ENCODE measurements at regions not wholly inside any gene's neighbourhood (a gene's known extent, or its start where the extent isn't known, plus 50 kb on each side); places are given as distances from the start of the nearest gene placed in this dataset.

GRCh38 chr16:79765431-79765830, 164.9 kb upstream of the MAF start:
- Mint-ChIP-seq H3K27me3 (ENCODE audit: low read depth in 3 of 3) (peaks cover 2 to 9% (median 4%) of the 10 kb centered on the region in 3 donors), H3K9me3 (no peaks in the 10 kb centered on the region), H3K4me3 (no peak overlapping the region), H3K4me1 (peaks cover 9 to 11% of the 10 kb centered on the region in 2 donors), H3K27ac (no peak overlapping the region), H3K36me3 (no peaks in the 10 kb centered on the region)
- no peak for DNase-seq

- Mint-ChIP-seq H3K4me1 (peaks cover 2 to 3% of the 10 kb centered on the region in 2 donors), H3K36me3 (no peaks in the 10 kb centered on the region), H3K4me3 (no peak overlapping the region), H3K27me3 (ENCODE audit: low read depth in 3 of 3) (peaks cover 0 to 3% (median 2%) of the 10 kb centered on the region in 3 donors), H3K9me3 (no peaks in the 10 kb centered on the region), H3K27ac (no peak overlapping the region)
- no peak for DNase-seq
Measured at GRCh38 chr16:79764415-79765110, 164.0 kb upstream of the MAF start.

- Mint-ChIP-seq H3K27me3 (ENCODE audit: low read depth in 3 of 3) (peaks cover 0 to 2% (median 0%) of the 10 kb centered on the region in 3 donors), H3K4me1 (no peaks in the 10 kb centered on the region), H3K4me3 (no peak overlapping the region), H3K36me3 (no peaks in the 10 kb centered on the region), H3K9me3 (no peaks in the 10 kb centered on the region), H3K27ac (no peak overlapping the region)
- no peak for DNase-seq
Measured at GRCh38 chr16:79762217-79762616, 161.7 kb upstream of the MAF start.

GRCh38 chr16:79758615-79759346, 158.2 kb upstream of the MAF start:
- H3K4me3 Mint-ChIP-seq, result no peak overlapping the region

GRCh38 chr16:79757968-79758367, 157.4 kb upstream of the MAF start:
- H3K9me3 Mint-ChIP-seq, result no peaks in the 10 kb centered on the region
- H3K4me3 Mint-ChIP-seq, result no peak overlapping the region
- H3K36me3 Mint-ChIP-seq, result peaks cover 0 to 4% (median 0%) of the 10 kb centered on the region in 3 donors
- no peak for DNase-seq
- H3K27me3 Mint-ChIP-seq (ENCODE audit: low read depth in 3 of 3), result peaks cover 0 to 6% (median 5%) of the 10 kb centered on the region in 3 donors
- H3K4me1 Mint-ChIP-seq, result peaks cover 6 to 10% of the 10 kb centered on the region in 2 donors
- no peak overlapping the region for H3K27ac Mint-ChIP-seq

More at GRCh38 chr16:79758615-79759346, 158.2 kb upstream of the MAF start:
- H3K27ac Mint-ChIP-seq, result no peak overlapping the region
- H3K36me3 Mint-ChIP-seq, result peaks cover 0 to 4% (median 0%) of the 10 kb centered on the region in 3 donors
- peaks cover 6 to 10% of the 10 kb centered on the region in 2 donors for H3K4me1 Mint-ChIP-seq
- peaks cover 0 to 4% (median 3%) of the 10 kb centered on the region in 3 donors for H3K27me3 Mint-ChIP-seq (ENCODE audit: low read depth in 3 of 3)
- no peak for DNase-seq
- H3K9me3 Mint-ChIP-seq, result no peaks in the 10 kb centered on the region

GRCh38 chr16:79757163-79757562, 156.6 kb upstream of the MAF start:
- Mint-ChIP-seq H3K36me3 (peaks cover 0 to 4% (median 0%) of the 10 kb centered on the region in 3 donors), H3K27ac (no peak overlapping the region), H3K9me3 (no peaks in the 10 kb centered on the region), H3K27me3 (ENCODE audit: low read depth in 3 of 3) (peaks cover 0 to 6% (median 6%) of the 10 kb centered on the region in 3 donors), H3K4me3 (no peak overlapping the region), H3K4me1 (peaks cover 6 to 10% of the 10 kb centered on the region in 2 donors)
- no peak for DNase-seq

- H3K27me3 Mint-ChIP-seq (ENCODE audit: low read depth in 3 of 3), result peaks cover 0 to 10% (median 8%) of the 10 kb centered on the region in 3 donors
- no peak for DNase-seq
- no peak overlapping the region for H3K27ac Mint-ChIP-seq
- peaks cover 0 to 4% (median 0%) of the 10 kb centered on the region in 3 donors for H3K36me3 Mint-ChIP-seq
- no peaks in the 10 kb centered on the region for H3K9me3 Mint-ChIP-seq
- H3K4me1 Mint-ChIP-seq, result peaks cover 6 to 10% of the 10 kb centered on the region in 2 donors
- H3K4me3 Mint-ChIP-seq, result no peak overlapping the region
Measured at GRCh38 chr16:79756571-79756970, 156.0 kb upstream of the MAF start.

GRCh38 chr16:79754501-79754900, 154.0 kb upstream of the MAF start:
- no peaks in the 10 kb centered on the region for H3K9me3 Mint-ChIP-seq
- no peak overlapping the region for H3K27ac Mint-ChIP-seq
- H3K4me1 Mint-ChIP-seq, result peaks cover 6 to 10% of the 10 kb centered on the region in 2 donors
- peaks cover 0 to 4% (median 0%) of the 10 kb centered on the region in 3 donors for H3K36me3 Mint-ChIP-seq
- peaks cover 0 to 11% (median 8%) of the 10 kb centered on the region in 3 donors for H3K27me3 Mint-ChIP-seq (ENCODE audit: low read depth in 3 of 3)
- DNase-seq, result no peak
- H3K4me3 Mint-ChIP-seq, result no peak overlapping the region

GRCh38 chr16:79754081-79754480, 153.5 kb upstream of the MAF start:
- no peak for DNase-seq
- peaks cover 6 to 10% of the 10 kb centered on the region in 2 donors for H3K4me1 Mint-ChIP-seq
- H3K9me3 Mint-ChIP-seq, result no peaks in the 10 kb centered on the region
- no peak overlapping the region for H3K27ac Mint-ChIP-seq
- peaks cover 2 to 11% (median 11%) of the 10 kb centered on the region in 3 donors for H3K27me3 Mint-ChIP-seq (ENCODE audit: low read depth in 3 of 3)
- peaks cover 0 to 7% (median 0%) of the 10 kb centered on the region in 3 donors for H3K36me3 Mint-ChIP-seq
- H3K4me3 Mint-ChIP-seq, result no peak overlapping the region

- H3K9me3 Mint-ChIP-seq, result no peaks in the 10 kb centered on the region
- no peak for DNase-seq
- peaks cover 2 to 13% (median 11%) of the 10 kb centered on the region in 3 donors for H3K27me3 Mint-ChIP-seq (ENCODE audit: low read depth in 3 of 3)
- peaks cover 0 to 7% (median 0%) of the 10 kb centered on the region in 3 donors for H3K36me3 Mint-ChIP-seq
- no peak overlapping the region for H3K4me3 Mint-ChIP-seq
- peaks cover 6 to 10% of the 10 kb centered on the region in 2 donors for H3K4me1 Mint-ChIP-seq
- no peak overlapping the region for H3K27ac Mint-ChIP-seq
Measured at GRCh38 chr16:79753286-79753685, 152.7 kb upstream of the MAF start.

GRCh38 chr16:79752396-79752795, 151.9 kb upstream of the MAF start:
- peaks cover 0 to 7% (median 0%) of the 10 kb centered on the region in 3 donors for H3K36me3 Mint-ChIP-seq
- no peak overlapping the region for H3K27ac Mint-ChIP-seq
- peaks cover 6 to 10% of the 10 kb centered on the region in 2 donors for H3K4me1 Mint-ChIP-seq
- H3K4me3 Mint-ChIP-seq, result no peak overlapping the region
- H3K27me3 Mint-ChIP-seq (ENCODE audit: low read depth in 3 of 3), result peaks cover 2 to 13% (median 11%) of the 10 kb centered on the region in 3 donors
- no peak for DNase-seq
- no peaks in the 10 kb centered on the region for H3K9me3 Mint-ChIP-seq

- Mint-ChIP-seq H3K9me3 (no peaks in the 10 kb centered on the region), H3K27me3 (ENCODE audit: low read depth in 3 of 3) (peaks cover 2 to 15% (median 13%) of the 10 kb centered on the region in 3 donors), H3K4me1 (peaks cover 6 to 10% of the 10 kb centered on the region in 2 donors), H3K36me3 (peaks cover 0 to 7% (median 0%) of the 10 kb centered on the region in 3 donors), H3K4me3 (no peak overlapping the region), H3K27ac (no peak overlapping the region)
- no peak for DNase-seq
Measured at GRCh38 chr16:79751471-79752184, 151.1 kb upstream of the MAF start.

- no peak overlapping the region for H3K4me3 Mint-ChIP-seq
- no peak for DNase-seq
- peaks cover 0 to 7% (median 0%) of the 10 kb centered on the region in 3 donors for H3K36me3 Mint-ChIP-seq
- peaks cover 4 to 15% (median 12%) of the 10 kb centered on the region in 3 donors for H3K27me3 Mint-ChIP-seq (ENCODE audit: low read depth in 3 of 3)
- H3K4me1 Mint-ChIP-seq, result peaks cover 6 to 9% of the 10 kb centered on the region in 2 donors
- no peak overlapping the region for H3K27ac Mint-ChIP-seq
- no peaks in the 10 kb centered on the region for H3K9me3 Mint-ChIP-seq
Measured at GRCh38 chr16:79750311-79750710, 149.8 kb upstream of the MAF start.
